ENCODE measurements at regions not wholly inside any gene's neighbourhood (a gene's known extent, or its start where the extent isn't known, plus 50 kb on each side); places are given as distances from the start of the nearest gene placed in this dataset.
"Not testable (repeated sequence)": the region's sequence is repeated elsewhere in the genome, so short reads cannot be mapped to it uniquely, and the experiment has no call there.

- no peaks in the 10 kb centered on the region for H3K4me1 Mint-ChIP-seq
- ChIA-PET CTCF (no interaction called here), POLR2A (no interaction called here)
- ATAC-seq (no peak), DNase-seq (no peak)
- no peaks in the 10 kb centered on the region for H3K36me3 Mint-ChIP-seq
- peaks cover 0 to 10% (median 2%) of the 10 kb centered on the region in 11 donors for H3K9me3 Mint-ChIP-seq
- Histone ChIP-seq H3K36me3 (ENCODE audit: control insufficient read depth in 2 of 3, insufficient read depth in 3 of 3, low read length in 3 of 3) (no peaks in the 10 kb centered on the region), H3K4me1 (ENCODE audit: control insufficient read depth in 2 of 2, insufficient read depth in 2 of 2, low read length in 2 of 2) (no peaks in the 10 kb centered on the region), H3K27ac (ENCODE audit: low read depth, low read length) (no peak overlapping the region), H3K27me3 (ENCODE audit: control insufficient read depth in 2 of 2, insufficient read depth in 2 of 2, low read length in 2 of 2) (no peaks in the 10 kb centered on the region), H3K9me3 (ENCODE audit: control insufficient read depth in 2 of 3, low read length in 3 of 3) (no peaks in the 10 kb centered on the region), H3K4me3 (ENCODE audit: low read length) (no peak overlapping the region)
- H3K4me3 Mint-ChIP-seq, result no peak overlapping the region
- no peak overlapping the region for H3K27ac Mint-ChIP-seq
- no peaks in the 10 kb centered on the region for H3K27me3 Mint-ChIP-seq
- intact Hi-C loops (cut with micrococcal nuclease), result no loop called here
Observed at GRCh38 chr4:64766565-64766964, 357.3 kb upstream of the TECRL start.

DNA sequence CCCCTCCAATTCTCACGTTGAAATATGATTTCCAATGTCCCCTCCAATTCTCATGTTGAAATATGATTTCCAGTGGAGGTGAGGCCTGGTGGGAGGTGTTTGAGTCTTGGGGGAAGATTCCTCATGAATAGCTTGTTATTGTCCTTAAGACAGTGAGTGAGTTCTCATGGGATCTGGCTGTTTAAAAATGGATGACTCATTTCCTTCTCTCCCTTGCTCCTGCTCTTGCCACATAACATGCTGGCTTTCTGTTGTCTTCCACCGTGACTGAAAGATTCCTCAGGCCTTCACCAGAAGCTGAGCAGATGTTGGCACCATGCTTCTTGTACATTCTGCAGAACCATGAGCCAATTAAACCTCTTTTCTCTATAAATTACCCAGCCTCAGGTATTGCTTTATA lies 346.8 kb upstream of the TECRL start:
- intact Hi-C loops (cut with micrococcal nuclease), result no loop called here
- Histone ChIP-seq H3K27ac (ENCODE audit: low read depth, low read length) (no peak overlapping the region), H3K4me1 (ENCODE audit: control insufficient read depth in 2 of 2, insufficient read depth in 2 of 2, low read length in 2 of 2) (no peaks in the 10 kb centered on the region), H3K36me3 (ENCODE audit: control insufficient read depth in 2 of 3, insufficient read depth in 3 of 3, low read length in 3 of 3) (no peaks in the 10 kb centered on the region), H3K4me3 (ENCODE audit: low read length) (no peak overlapping the region), H3K9me3 (ENCODE audit: control insufficient read depth in 2 of 3, low read length in 3 of 3) (no peaks in the 10 kb centered on the region), H3K27me3 (ENCODE audit: control insufficient read depth in 2 of 2, insufficient read depth in 2 of 2, low read length in 2 of 2) (no peaks in the 10 kb centered on the region)
- H3K4me1 Mint-ChIP-seq, result no peaks in the 10 kb centered on the region
- no peak overlapping the region for H3K27ac Mint-ChIP-seq
- H3K27me3 Mint-ChIP-seq, result no peaks in the 10 kb centered on the region
- ChIA-PET POLR2A (no interaction called here), CTCF (no interaction called here)
- H3K4me3 Mint-ChIP-seq, result no peak overlapping the region
- peaks cover 0 to 5% (median 0%) of the 10 kb centered on the region in 5 donors for H3K36me3 Mint-ChIP-seq
- no peak for ATAC-seq
- peaks cover 0 to 17% (median 5%) of the 10 kb centered on the region in 11 donors for H3K9me3 Mint-ChIP-seq
- no peak for DNase-seq

GRCh38 chr4:64747919-64748715 lies 338.9 kb upstream of the TECRL start:
- Mint-ChIP-seq H3K4me3 (no peak overlapping the region), H3K27ac (no peak overlapping the region), H3K9me3 (peaks cover 0 to 21% (median 6%) of the 10 kb centered on the region in 11 donors), H3K36me3 (peaks cover 0 to 5% (median 0%) of the 10 kb centered on the region in 5 donors), H3K27me3 (no peaks in the 10 kb centered on the region), H3K4me1 (no peaks in the 10 kb centered on the region)
- Histone ChIP-seq H3K27ac (ENCODE audit: low read depth, low read length) (no peak overlapping the region), H3K9me3 (ENCODE audit: control insufficient read depth in 2 of 3, low read length in 3 of 3) (no peaks in the 10 kb centered on the region), H3K27me3 (ENCODE audit: control insufficient read depth in 2 of 2, insufficient read depth in 2 of 2, low read length in 2 of 2) (no peaks in the 10 kb centered on the region), H3K4me1 (ENCODE audit: control insufficient read depth in 2 of 2, insufficient read depth in 2 of 2, low read length in 2 of 2) (no peaks in the 10 kb centered on the region), H3K36me3 (ENCODE audit: control insufficient read depth in 2 of 3, insufficient read depth in 3 of 3, low read length in 3 of 3) (no peaks in the 10 kb centered on the region), H3K4me3 (ENCODE audit: low read length) (no peak overlapping the region)
- DNase-seq (no peak), ATAC-seq (no peak)
- ChIA-PET CTCF (no interaction called here), POLR2A (no interaction called here)
- intact Hi-C loops (cut with micrococcal nuclease), result no loop called here

- no peaks in the 10 kb centered on the region for H3K36me3 ChIP-seq (ENCODE audit: control insufficient read depth in 2 of 3, insufficient read depth in 3 of 3, low read length in 3 of 3)
- ATAC-seq, result no peak
- H3K27me3 ChIP-seq (ENCODE audit: control insufficient read depth in 2 of 2, insufficient read depth in 2 of 2, low read length in 2 of 2), result no peaks in the 10 kb centered on the region
- Mint-ChIP-seq H3K9me3 (peaks cover 0 to 20% (median 0%) of the 10 kb centered on the region in 11 donors), H3K36me3 (no peaks in the 10 kb centered on the region), H3K27ac (no peak overlapping the region), H3K4me3 (no peak overlapping the region), H3K27me3 (no peaks in the 10 kb centered on the region), H3K4me1 (no peaks in the 10 kb centered on the region)
- no peak overlapping the region for H3K4me3 ChIP-seq (ENCODE audit: low read length)
- H3K4me1 ChIP-seq (ENCODE audit: control insufficient read depth in 2 of 2, insufficient read depth in 2 of 2, low read length in 2 of 2), result no peaks in the 10 kb centered on the region
- no peak for DNase-seq
- POLR2A ChIA-PET, result no interaction called here
- CTCF ChIA-PET, result no interaction called here
- no peaks in the 10 kb centered on the region for H3K9me3 ChIP-seq (ENCODE audit: control insufficient read depth in 2 of 3, low read length in 3 of 3)
- intact Hi-C loops (cut with micrococcal nuclease), result no loop called here
- H3K27ac ChIP-seq (ENCODE audit: low read depth, low read length), result no peak overlapping the region
Observed at GRCh38 chr4:64738240-64738639, 329.0 kb upstream of the TECRL start.

DNA sequence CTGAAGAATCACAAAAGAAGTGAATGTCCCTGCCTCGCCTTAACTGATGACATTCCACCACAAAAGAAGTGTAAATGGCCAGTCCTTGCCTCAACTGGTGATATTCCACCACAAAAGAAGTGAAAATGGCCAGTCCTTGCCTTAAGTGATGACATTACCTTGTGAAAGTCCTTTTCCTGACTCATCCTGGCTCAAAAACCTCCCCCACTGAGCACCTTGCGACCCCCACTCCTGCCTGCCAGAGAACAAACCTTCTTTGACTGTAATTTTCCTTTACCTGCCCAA lies 328.5 kb upstream of the TECRL start:
- H3K9me3 ChIP-seq (ENCODE audit: control insufficient read depth in 2 of 3, low read length in 3 of 3); H3K4me1 ChIP-seq (ENCODE audit: control insufficient read depth in 2 of 2, insufficient read depth in 2 of 2, low read length in 2 of 2); H3K4me3 ChIP-seq (ENCODE audit: low read length); ATAC-seq; intact Hi-C loops (cut with micrococcal nuclease); H3K4me3 Mint-ChIP-seq; CTCF ChIA-PET; DNase-seq; H3K27me3 ChIP-seq (ENCODE audit: control insufficient read depth in 2 of 2, insufficient read depth in 2 of 2, low read length in 2 of 2); H3K4me1 Mint-ChIP-seq; H3K36me3 ChIP-seq (ENCODE audit: control insufficient read depth in 2 of 3, insufficient read depth in 3 of 3, low read length in 3 of 3); H3K27me3 Mint-ChIP-seq; H3K36me3 Mint-ChIP-seq; H3K27ac ChIP-seq (ENCODE audit: low read depth, low read length); POLR2A ChIA-PET: not testable (repeated sequence)
- peaks cover 0 to 20% (median 0%) of the 10 kb centered on the region in 11 donors for H3K9me3 Mint-ChIP-seq
- H3K27ac Mint-ChIP-seq, result peak overlapping the region in 1 of 9 donors; percentile 51

DNA sequence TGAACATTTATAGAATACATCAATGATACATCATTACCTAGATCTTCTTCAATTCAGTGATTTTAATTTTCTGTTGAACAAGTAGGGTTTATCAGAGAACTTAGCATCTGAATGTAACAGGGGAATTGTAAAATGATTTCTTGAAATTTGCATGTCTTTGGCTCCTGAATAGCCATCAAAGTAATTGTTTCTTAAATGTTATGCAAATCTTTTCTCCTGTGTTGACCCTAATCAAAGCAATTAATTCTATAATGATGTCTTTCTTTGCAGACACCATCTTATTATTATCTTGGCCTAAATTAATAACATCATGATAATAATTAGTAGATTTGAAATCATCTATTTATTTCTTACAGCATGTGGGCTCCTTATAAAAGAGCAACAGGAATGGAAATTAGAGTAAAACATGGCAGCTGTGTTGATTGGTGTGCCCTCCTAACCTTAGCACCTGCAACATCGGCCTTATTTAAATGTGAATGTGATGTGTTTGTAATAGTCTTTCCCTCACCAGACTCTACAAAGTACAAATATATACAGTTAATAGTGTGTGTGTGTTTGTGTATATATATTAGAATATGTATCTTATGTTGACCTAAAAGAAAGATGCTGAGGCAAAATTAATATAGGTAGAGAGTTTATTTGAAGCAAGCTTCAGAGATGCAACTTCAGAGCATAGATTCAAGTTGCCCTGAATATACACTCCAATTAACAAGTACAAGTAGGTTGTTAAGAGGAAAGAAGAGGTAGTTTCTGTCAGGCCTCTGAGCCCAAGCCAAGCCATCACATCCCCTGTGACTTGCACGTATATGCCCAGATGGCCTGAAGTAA lies 328.0 kb upstream of the TECRL start:
- no peaks in the 10 kb centered on the region for H3K36me3 Mint-ChIP-seq
- Histone ChIP-seq H3K4me3 (ENCODE audit: low read length) (no peak overlapping the region), H3K9me3 (ENCODE audit: control insufficient read depth in 2 of 3, low read length in 3 of 3) (no peaks in the 10 kb centered on the region), H3K27me3 (ENCODE audit: control insufficient read depth in 2 of 2, insufficient read depth in 2 of 2, low read length in 2 of 2) (no peaks in the 10 kb centered on the region), H3K27ac (ENCODE audit: low read depth, low read length) (no peak overlapping the region), H3K36me3 (ENCODE audit: control insufficient read depth in 2 of 3, insufficient read depth in 3 of 3, low read length in 3 of 3) (no peaks in the 10 kb centered on the region), H3K4me1 (ENCODE audit: control insufficient read depth in 2 of 2, insufficient read depth in 2 of 2, low read length in 2 of 2) (no peaks in the 10 kb centered on the region)
- intact Hi-C loops (cut with micrococcal nuclease), result no loop called here
- H3K9me3 Mint-ChIP-seq, result peaks cover 0 to 21% (median 4%) of the 10 kb centered on the region in 11 donors
- no peak for DNase-seq
- no peak overlapping the region for H3K27ac Mint-ChIP-seq
- H3K4me1 Mint-ChIP-seq, result no peaks in the 10 kb centered on the region
- POLR2A ChIA-PET, result no interaction called here
- CTCF ChIA-PET, result no interaction called here
- H3K4me3 Mint-ChIP-seq, result no peak overlapping the region
- H3K27me3 Mint-ChIP-seq, result no peaks in the 10 kb centered on the region
- ATAC-seq, result no peak

- no peaks in the 10 kb centered on the region for H3K9me3 ChIP-seq (ENCODE audit: control insufficient read depth in 2 of 3, low read length in 3 of 3)
- no peak overlapping the region for H3K4me3 ChIP-seq (ENCODE audit: low read length)
- no peak overlapping the region for H3K27ac ChIP-seq (ENCODE audit: low read depth, low read length)
- ChIA-PET CTCF (no interaction called here), POLR2A (no interaction called here)
- H3K4me3 Mint-ChIP-seq, result no peak overlapping the region
- no peaks in the 10 kb centered on the region for H3K27me3 ChIP-seq (ENCODE audit: control insufficient read depth in 2 of 2, insufficient read depth in 2 of 2, low read length in 2 of 2)
- H3K27me3 Mint-ChIP-seq, result no peaks in the 10 kb centered on the region
- peaks cover 0 to 5% (median 0%) of the 10 kb centered on the region in 5 donors for H3K36me3 Mint-ChIP-seq
- intact Hi-C loops (cut with micrococcal nuclease), result no loop called here
- no peak for ATAC-seq
- H3K4me1 ChIP-seq (ENCODE audit: control insufficient read depth in 2 of 2, insufficient read depth in 2 of 2, low read length in 2 of 2), result no peaks in the 10 kb centered on the region
- no peaks in the 10 kb centered on the region for H3K36me3 ChIP-seq (ENCODE audit: control insufficient read depth in 2 of 3, insufficient read depth in 3 of 3, low read length in 3 of 3)
- H3K9me3 Mint-ChIP-seq, result peaks cover 0 to 23% (median 8%) of the 10 kb centered on the region in 11 donors
- H3K27ac Mint-ChIP-seq, result no peak overlapping the region
- H3K4me1 Mint-ChIP-seq, result no peaks in the 10 kb centered on the region
- no peak for DNase-seq
Observed at GRCh38 chr4:64729561-64729960, 320.3 kb upstream of the TECRL start.
